ENCODE measurements at regions not wholly inside any gene's neighbourhood (a gene's known extent, or its start where the extent isn't known, plus 50 kb on each side); places are given as distances from the start of the nearest gene placed in this dataset.

DNA sequence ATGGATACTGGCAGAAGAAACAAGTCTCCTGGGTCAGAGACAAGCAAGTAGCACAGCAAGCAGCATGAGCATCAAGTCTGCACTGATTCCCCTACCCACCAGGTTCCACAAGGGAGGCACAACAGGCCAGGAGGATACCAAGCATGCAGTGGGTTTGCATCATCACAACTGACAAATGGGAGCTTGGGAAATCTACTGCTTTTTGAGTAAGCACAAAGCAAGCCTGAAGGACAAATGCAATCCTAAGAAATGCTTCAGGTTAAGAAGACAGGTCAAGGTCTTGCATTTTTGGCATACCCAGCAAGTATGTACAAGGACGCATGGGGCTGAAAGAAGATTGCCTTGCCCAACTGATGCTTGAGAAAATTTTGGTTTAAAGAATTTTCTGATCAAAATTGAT is 279.6 kb downstream of the PDGFC start:
- H3K36me3 ChIP-seq = no peaks in the 10 kb centered on the region
- H3K4me3 ChIP-seq = no peak overlapping the region
- no peak overlapping the region for H3K27ac ChIP-seq
- no peak for DNase-seq (ENCODE audit: extremely low spot score in 2 of 2)
- H3K27me3 ChIP-seq = no peaks in the 10 kb centered on the region
- TF ChIP-seq POLR2AphosphoS5 (IDR thresholded peaks at IDR 0.05; ENCODE audit: insufficient read depth in 1 of 2, low read depth in 1 of 2) (no peak), POLR2A (IDR thresholded peaks at IDR 0.05) (no peak)
- TF ChIP-seq, protein P1, sequence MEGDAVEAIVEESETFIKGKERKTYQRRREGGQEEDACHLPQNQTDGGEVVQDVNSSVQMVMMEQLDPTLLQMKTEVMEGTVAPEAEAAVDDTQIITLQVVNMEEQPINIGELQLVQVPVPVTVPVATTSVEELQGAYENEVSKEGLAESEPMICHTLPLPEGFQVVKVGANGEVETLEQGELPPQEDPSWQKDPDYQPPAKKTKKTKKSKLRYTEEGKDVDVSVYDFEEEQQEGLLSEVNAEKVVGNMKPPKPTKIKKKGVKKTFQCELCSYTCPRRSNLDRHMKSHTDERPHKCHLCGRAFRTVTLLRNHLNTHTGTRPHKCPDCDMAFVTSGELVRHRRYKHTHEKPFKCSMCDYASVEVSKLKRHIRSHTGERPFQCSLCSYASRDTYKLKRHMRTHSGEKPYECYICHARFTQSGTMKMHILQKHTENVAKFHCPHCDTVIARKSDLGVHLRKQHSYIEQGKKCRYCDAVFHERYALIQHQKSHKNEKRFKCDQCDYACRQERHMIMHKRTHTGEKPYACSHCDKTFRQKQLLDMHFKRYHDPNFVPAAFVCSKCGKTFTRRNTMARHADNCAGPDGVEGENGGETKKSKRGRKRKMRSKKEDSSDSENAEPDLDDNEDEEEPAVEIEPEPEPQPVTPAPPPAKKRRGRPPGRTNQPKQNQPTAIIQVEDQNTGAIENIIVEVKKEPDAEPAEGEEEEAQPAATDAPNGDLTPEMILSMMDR (IDR thresholded peaks at IDR 0.05) = no peak
- intact Hi-C loops (cut with DNase I) = no loop called here
- no peaks in the 10 kb centered on the region for H3K9me3 ChIP-seq
- no peaks in the 10 kb centered on the region for H3K4me1 ChIP-seq

DNA sequence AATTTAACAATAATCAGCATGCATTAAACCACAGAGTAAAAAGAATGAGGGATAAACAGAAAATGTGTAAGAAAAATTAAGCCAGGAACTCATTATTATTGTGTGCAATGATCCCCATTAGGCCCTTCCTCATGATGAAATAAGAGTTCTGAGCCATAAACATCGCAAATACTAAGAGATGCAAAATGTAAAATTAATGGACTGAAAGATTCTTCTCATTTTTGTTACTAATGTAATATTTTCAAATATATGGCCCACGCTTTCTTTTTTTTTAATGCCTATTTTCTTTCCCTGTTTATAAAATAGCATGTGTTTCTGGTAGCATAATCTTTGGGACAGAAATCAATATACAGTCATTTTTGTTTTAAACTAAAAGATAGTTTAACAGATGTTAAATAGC is 281.0 kb downstream of the PDGFC start:
- intact Hi-C loops (cut with DNase I) = no loop called here
- Histone ChIP-seq H3K9me3 (no peaks in the 10 kb centered on the region), H3K27ac (no peak overlapping the region), H3K27me3 (no peaks in the 10 kb centered on the region), H3K4me3 (no peak overlapping the region), H3K4me1 (peaks cover 4% of the 10 kb centered on the region), H3K36me3 (no peaks in the 10 kb centered on the region)
- no peak for TF ChIP-seq POLR2A (IDR thresholded peaks at IDR 0.05)
- no peak for TF ChIP-seq POLR2AphosphoS5 (IDR thresholded peaks at IDR 0.05; ENCODE audit: insufficient read depth in 1 of 2, low read depth in 1 of 2)
- TF ChIP-seq, protein P1 (IDR thresholded peaks at IDR 0.05) = no peak
- DNase-seq (ENCODE audit: extremely low spot score in 2 of 2) = no peak

DNA sequence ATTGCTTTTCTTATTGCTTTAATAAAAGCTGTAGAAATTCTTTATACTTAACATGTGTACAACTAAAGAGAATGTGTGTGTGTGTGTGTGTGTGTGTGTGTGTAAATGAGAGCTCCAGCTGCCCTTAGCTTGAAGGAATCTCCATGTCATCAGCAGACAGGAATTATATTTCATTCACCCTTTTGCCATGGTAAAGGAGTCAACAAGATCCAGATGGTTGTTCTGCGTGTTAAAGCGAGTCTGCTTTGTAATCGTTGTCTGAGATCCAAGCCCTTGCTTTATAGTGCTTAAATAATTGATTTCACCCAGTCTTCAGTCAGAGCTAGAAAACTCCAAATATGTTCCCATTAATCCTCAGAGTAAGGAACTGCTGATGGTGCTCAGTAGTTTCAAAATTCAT is 285.5 kb downstream of the PDGFC start:
- Histone ChIP-seq H3K9me3 (no peaks in the 10 kb centered on the region), H3K4me3 (no peak overlapping the region), H3K4me1 (peaks cover 6% of the 10 kb centered on the region), H3K27me3 (no peaks in the 10 kb centered on the region), H3K36me3 (no peaks in the 10 kb centered on the region), H3K27ac (no peak overlapping the region)
- no peak for DNase-seq (ENCODE audit: extremely low spot score in 2 of 2)
- intact Hi-C loops (cut with DNase I) = no loop called here
- TF ChIP-seq, protein P1 (IDR thresholded peaks at IDR 0.05) = no peak
- TF ChIP-seq POLR2A (IDR thresholded peaks at IDR 0.05) = no peak
- TF ChIP-seq POLR2AphosphoS5 (IDR thresholded peaks at IDR 0.05; ENCODE audit: insufficient read depth in 1 of 2, low read depth in 1 of 2) = no peak

DNA sequence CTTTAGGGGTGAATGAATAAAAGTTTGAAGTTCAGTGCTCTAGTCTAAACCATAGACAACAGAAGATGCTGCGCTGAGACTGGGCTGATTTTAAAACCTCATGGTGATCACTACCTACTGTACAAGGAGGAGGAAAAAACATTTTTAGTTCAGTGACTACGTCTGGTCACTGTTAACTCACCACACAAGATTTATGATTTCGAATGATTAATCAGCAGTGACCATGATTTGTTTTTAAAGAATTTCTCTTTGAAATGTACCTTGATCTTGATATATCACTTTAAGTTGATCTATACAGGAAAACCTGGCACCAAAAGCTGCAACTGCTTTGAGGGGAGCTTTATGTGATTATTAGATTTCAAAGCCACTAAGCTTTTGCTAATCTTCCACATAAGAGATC is 286.3 kb downstream of the PDGFC start:
- H3K36me3 ChIP-seq = no peaks in the 10 kb centered on the region
- TF ChIP-seq, protein P1 (IDR thresholded peaks at IDR 0.05) = no peak
- TF ChIP-seq POLR2AphosphoS5 (IDR thresholded peaks at IDR 0.05; ENCODE audit: insufficient read depth in 1 of 2, low read depth in 1 of 2) (no peak), POLR2A (IDR thresholded peaks at IDR 0.05) (no peak)
- no peaks in the 10 kb centered on the region for H3K27me3 ChIP-seq
- intact Hi-C loops (cut with DNase I) = no loop called here
- peaks cover 6% of the 10 kb centered on the region for H3K4me1 ChIP-seq
- no peak overlapping the region for H3K27ac ChIP-seq
- H3K4me3 ChIP-seq = no peak overlapping the region
- DNase-seq (ENCODE audit: extremely low spot score in 2 of 2) = no peak
- H3K9me3 ChIP-seq = no peaks in the 10 kb centered on the region

DNA sequence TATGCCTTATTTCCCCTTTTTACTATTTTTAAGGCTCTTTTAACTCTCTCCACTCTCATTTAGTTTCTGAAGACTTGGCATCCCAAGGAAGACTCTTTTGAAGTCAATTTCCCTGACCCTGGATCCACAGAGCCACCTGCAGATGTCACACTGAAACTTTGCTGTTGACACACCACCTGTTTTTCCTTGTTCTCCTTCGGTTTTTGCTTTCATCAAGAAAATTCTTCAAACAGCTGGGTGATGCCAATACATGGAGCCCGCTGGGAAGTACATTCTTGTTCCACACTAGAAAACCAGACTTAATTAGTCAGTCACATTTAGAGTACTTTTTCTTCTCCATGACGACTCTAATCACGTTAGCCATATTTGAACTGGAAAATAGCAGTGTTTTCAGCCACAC is 293.9 kb downstream of the PDGFC start:
- DNase-seq (ENCODE audit: extremely low spot score in 2 of 2) = no peak
- Histone ChIP-seq H3K4me3 (no peak overlapping the region), H3K36me3 (no peaks in the 10 kb centered on the region), H3K27ac (no peak overlapping the region), H3K27me3 (no peaks in the 10 kb centered on the region), H3K4me1 (no peaks in the 10 kb centered on the region), H3K9me3 (no peaks in the 10 kb centered on the region)
- TF ChIP-seq POLR2A (IDR thresholded peaks at IDR 0.05) (no peak), POLR2AphosphoS5 (IDR thresholded peaks at IDR 0.05; ENCODE audit: insufficient read depth in 1 of 2, low read depth in 1 of 2) (no peak)
- TF ChIP-seq, protein P1 (IDR thresholded peaks at IDR 0.05) = no peak
- intact Hi-C loops (cut with DNase I) = no loop called here
